Calu3 (cell line): ENCODE measurements at regions not wholly inside any gene's neighbourhood (a gene's known extent, or its start where the extent isn't known, plus 50 kb on each side); places are given as distances from the start of the nearest gene placed in this dataset.

Experiments
- BruUV-seq: library from RNA; stranded (reverse); fragments of 400-500 nt; replicated peaks from 2 replicates; lab custom pipeline; 2021; lab: Mats Ljungman, UMichigan
- CTCF ChIA-PET: fragments of 300-600 bp; sonication (Branson Sonifier 250); formaldehyde crosslinking; loops from one replicate; lab custom pipeline; 2022; ENCODE audit warnings: antibody characterized with exemption; lab: Charles Lee
- DNase-seq: peaks from one replicate; pipeline ENCODE4 v3.0.0; 2022
- H3K27ac Mint-ChIP-seq: one replicate; pipeline ENCODE4 v1.8.0; 2022; ENCODE audit warnings: mixed read lengths; ENCODE audit not compliant: unreplicated experiment
- H3K27me3 Mint-ChIP-seq: one replicate; pipeline ENCODE4 v1.8.0; 2022; ENCODE audit warnings: mixed read lengths; ENCODE audit not compliant: unreplicated experiment
- H3K36me3 Mint-ChIP-seq: one replicate; pipeline ENCODE4 v1.8.0; 2022; ENCODE audit warnings: mild to moderate bottlenecking, moderate library complexity, mixed read lengths; ENCODE audit not compliant: insufficient read depth, unreplicated experiment
- H3K4me1 Mint-ChIP-seq: one replicate; pipeline ENCODE4 v1.8.0; 2022; ENCODE audit warnings: mild to moderate bottlenecking, low read depth, mixed read lengths; ENCODE audit not compliant: unreplicated experiment
- H3K4me3 Mint-ChIP-seq: one replicate; pipeline ENCODE4 v1.8.0; 2022; ENCODE audit warnings: mild to moderate bottlenecking, low read depth, moderate library complexity, mixed read lengths; ENCODE audit not compliant: unreplicated experiment
- H3K9me3 Mint-ChIP-seq: one replicate; pipeline ENCODE4 v1.8.0; 2022; ENCODE audit warnings: low read depth, mixed read lengths; ENCODE audit not compliant: unreplicated experiment
- CTCF ChIP-seq: fragments of 200-600 bp; IDR thresholded peaks from one replicate; pipeline ENCODE4 v1.8.0; 2022; ENCODE audit warnings: antibody characterized with exemption; ENCODE audit not compliant: unreplicated experiment
- intact Hi-C: fragments of 100-400 bp; cut with micrococcal nuclease; formaldehyde crosslinking; loops from one replicate; pipeline ENCODE4 v1.10.0; 2022; ENCODE audit not compliant: unreplicated experiment

- CTCF ChIA-PET: no interaction called here
- Mint-ChIP-seq H3K27ac (no peak overlapping the region), H3K4me1 (no peaks in the 10 kb centered on the region), H3K4me3 (no peak overlapping the region), H3K27me3 (no peaks in the 10 kb centered on the region), H3K36me3 (no peaks in the 10 kb centered on the region), H3K9me3 (peaks cover 3% of the 10 kb centered on the region)
- TF ChIP-seq CTCF: no peak
- no peak for DNase-seq
- BruUV-seq: no TSS peak
- intact Hi-C loops: no loop called here
Observed at GRCh38 chr12:20967756-20968155, 157.3 kb downstream of the SLCO1B3 start.

- TF ChIP-seq CTCF: no peak
- CTCF ChIA-PET: no interaction called here
- Mint-ChIP-seq H3K27ac (no peak overlapping the region), H3K4me1 (no peaks in the 10 kb centered on the region), H3K4me3 (no peak overlapping the region), H3K27me3 (no peaks in the 10 kb centered on the region), H3K36me3 (no peaks in the 10 kb centered on the region), H3K9me3 (peaks cover 8% of the 10 kb centered on the region)
- no TSS peak for BruUV-seq
- intact Hi-C loops: no loop called here
- DNase-seq: no peak
Observed at GRCh38 chr12:20969766-20970165, 159.3 kb downstream of the SLCO1B3 start.

GRCh38 chr12:20985399-20985798 is 145.6 kb upstream of the SLCO1B1 start:
- no peak for DNase-seq
- Mint-ChIP-seq H3K9me3 (peaks cover 3% of the 10 kb centered on the region), H3K4me3 (no peak overlapping the region), H3K27ac (no peak overlapping the region), H3K36me3 (no peaks in the 10 kb centered on the region), H3K4me1 (no peaks in the 10 kb centered on the region), H3K27me3 (no peaks in the 10 kb centered on the region)
- TF ChIP-seq CTCF: no peak
- intact Hi-C loops: no loop called here
- CTCF ChIA-PET: no interaction called here
- BruUV-seq: no TSS peak

- Mint-ChIP-seq H3K4me1 (peaks cover 3% of the 10 kb centered on the region), H3K4me3 (no peak overlapping the region), H3K27me3 (no peaks in the 10 kb centered on the region), H3K27ac (no peak overlapping the region), H3K9me3 (peaks cover 10% of the 10 kb centered on the region), H3K36me3 (no peaks in the 10 kb centered on the region)
- intact Hi-C loops: no loop called here
- CTCF ChIA-PET: no interaction called here
- no peak for TF ChIP-seq CTCF
- BruUV-seq: no TSS peak
- DNase-seq: no peak
Observed at GRCh38 chr12:21001778-21002177, 129.2 kb upstream of the SLCO1B1 start.
